HUES64 (cell line): ENCODE measurements at regions not wholly inside any gene's neighbourhood (a gene's known extent, or its start where the extent isn't known, plus 50 kb on each side); places are given as distances from the start of the nearest gene placed in this dataset.
"Not testable (repeated sequence)": the region's sequence is repeated elsewhere in the genome, so short reads cannot be mapped to it uniquely, and the experiment has no call there.

ENCODE experiments used
- H3K27ac ChIP-seq: 2 replicates; pipeline ENCODE4 v1.7.0; 2013; ENCODE audit warnings: low read depth, low read length, inconsistent platforms
- H3K27me3 ChIP-seq: 2 replicates; pipeline ENCODE4 v1.6.1; 2013; ENCODE audit warnings: mild to moderate bottlenecking, low read length; ENCODE audit not compliant: insufficient read depth
- H3K36me3 ChIP-seq: 2 replicates; pipeline ENCODE4 v1.6.1; 2013; ENCODE audit warnings: mild to moderate bottlenecking, low read length; ENCODE audit not compliant: insufficient read depth
- H3K4me1 ChIP-seq: 2 replicates; pipeline ENCODE4 v1.6.1; 2013; ENCODE audit warnings: mild to moderate bottlenecking, low read length, moderate library complexity; ENCODE audit not compliant: insufficient read depth
- H3K4me3 ChIP-seq: 2 replicates; pipeline ENCODE4 v1.5.1; 2013; ENCODE audit warnings: mild to moderate bottlenecking, low read length, moderate library complexity
- H3K9ac ChIP-seq: 2 replicates; pipeline ENCODE4 v1.6.1; 2013; ENCODE audit warnings: mild to moderate bottlenecking, low read depth, low read length
- H3K9me3 ChIP-seq: 2 replicates; pipeline ENCODE4 v1.6.1; 2013; ENCODE audit warnings: low read depth, low read length; ENCODE audit not compliant: insufficient read depth
- WGBS: fragments of 150-250, 120-280 bp; methylation state at CpG from one replicate; pipeline ENCODE4 v1.1.7; 2013; ENCODE audit warnings: missing lambda C conversion rate; 5-methylcytosine and 5-hydroxymethylcytosine counted together

GRCh38 chr11:89659414-89659813, 50.7 kb upstream of the TRIM77 start:
- H3K27ac ChIP-seq, H3K9me3 ChIP-seq, H3K36me3 ChIP-seq, H3K27me3 ChIP-seq, H3K4me3 ChIP-seq, H3K9ac ChIP-seq, H3K4me1 ChIP-seq: not testable (repeated sequence)
- 91% methylated on average over 2 of the region's 2 CpGs for WGBS

DNA sequence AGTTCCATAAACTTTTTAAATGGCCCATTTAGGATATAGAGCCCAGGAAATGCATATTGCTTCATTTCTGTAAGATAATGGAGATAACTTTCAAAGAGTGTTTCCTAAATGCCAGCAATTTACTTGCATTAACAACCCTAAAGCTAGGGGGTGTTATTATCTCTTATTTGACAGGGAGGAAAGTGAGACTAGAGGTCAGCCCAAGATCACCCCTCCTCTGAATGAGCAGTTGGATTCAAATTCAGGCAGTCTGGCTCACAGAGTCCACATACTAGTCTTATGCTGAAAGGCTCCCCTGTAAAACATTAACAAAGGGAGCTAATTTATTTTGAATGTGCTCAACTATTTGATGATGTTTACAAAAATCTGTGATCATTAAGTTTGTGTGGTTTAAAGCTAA, 49.9 kb upstream of the TRIM77 start:
- no peaks in the 10 kb centered on the region for H3K27me3 ChIP-seq
- no peak overlapping the region for H3K27ac ChIP-seq
- no peak overlapping the region for H3K4me3 ChIP-seq
- no peaks in the 10 kb centered on the region for H3K9me3 ChIP-seq
- H3K9ac ChIP-seq, result no peak overlapping the region
- no peaks in the 10 kb centered on the region; the same call in 1 of the 2 replicates for H3K4me1 ChIP-seq
- no peaks in the 10 kb centered on the region for H3K36me3 ChIP-seq
